Heart right ventricle (tissue), 16 donors: ENCODE measurements at regions not wholly inside any gene's neighbourhood (a gene's known extent, or its start where the extent isn't known, plus 50 kb on each side); places are given as distances from the start of the nearest gene placed in this dataset.

ENCODE experiments used
- ATAC-seq, 8 donors: fragments of 200-7000 bp; cut with Tn5 transposase; one replicate each; pipeline ENCODE4 v1.9.1; 2020; ENCODE audit warnings: mild to moderate bottlenecking in 8 of 8, moderate library complexity in 8 of 8, moderate number of reproducible peaks in 1 of 8
- DNase-seq, 2 donors: peaks; one replicate each; pipeline ENCODE4 v3.0.0-alpha.2; 2020
- H3K27ac ChIP-seq, 10 donors: fragments of 200-600 bp; sonication (generic) in 2 of 10; one replicate each; pipeline versions ENCODE4 v1.5.0 to v1.8.0; 2020 to 2022; ENCODE audit warnings: mild to moderate bottlenecking in 3 of 10
- H3K27me3 ChIP-seq, 7 donors: fragments of 200-600 bp; one replicate each; pipeline ENCODE4 v1.8.0; 2021 to 2022; ENCODE audit warnings: mild to moderate bottlenecking in 2 of 7
- H3K36me3 ChIP-seq, 9 donors: fragments of 200-600 bp; sonication (generic) in 1 of 9; one replicate each; pipeline versions ENCODE4 v1.5.0 to v1.8.0; 2020 to 2022; ENCODE audit warnings: mild to moderate bottlenecking in 2 of 9
- H3K4me1 ChIP-seq, 9 donors: fragments of 200-600 bp; sonication (generic) in 1 of 9; one replicate each; pipeline versions ENCODE4 v1.5.0 to v1.8.0; 2020 to 2022; ENCODE audit warnings: mild to moderate bottlenecking in 4 of 9
- H3K4me3 ChIP-seq, 10 donors: fragments of 200-600 bp; sonication (generic) in 2 of 10; one replicate each; pipeline versions ENCODE4 v1.5.0 to v1.8.0; 2020 to 2022; ENCODE audit warnings: mild to moderate bottlenecking in 7 of 10, moderate library complexity in 2 of 10
- H3K9me3 ChIP-seq, 11 donors: fragments of 200-600 bp in 10 of 11; sonication (generic) in 2 of 11; one replicate each; pipeline versions ENCODE4 v1.5.0 to v1.8.0; 2013 to 2022; ENCODE audit warnings: mild to moderate bottlenecking in 2 of 11, control low read depth in 1 of 11, moderate library complexity in 1 of 11
- CTCF ChIP-seq, 9 donors: fragments of 200-600 bp; sonication (generic) in 2 of 9; IDR thresholded peaks; one replicate each; pipeline versions ENCODE4 v1.5.0 to v1.8.0; 2021 to 2022; ENCODE audit warnings: antibody characterized with exemption in 9 of 9, mild to moderate bottlenecking in 5 of 9, moderate library complexity in 1 of 9
- WGBS, 2 donors: extraction: QIAGEN DNeasy Blood & Tissue Kit; methylation state at CpG; one replicate each; pipeline ENCODE4 v1.1.7; 2013; ENCODE audit warnings: inconsistent platforms in 1 of 2; 5-methylcytosine and 5-hydroxymethylcytosine counted together
- intact Hi-C, 10 donors: fragments of 100-400 bp; cut with DNase I; formaldehyde crosslinking; loops; one replicate each; pipeline versions ENCODE4 v1.11.1 to v1.14.2; 2022
- donor health status: Arrhythmogenic right ventricular cardiomyopathy.
- donor health status: ischemic (EF 13 %, LVEDD 7.1; RV severe dilation, severe dysfunction).
- donor health status: healthy with polysubstance abuse.
- donor health status: DM: no; HTN: yes; CAD: no.
- donor health status: DM: no; HTN: no; CAD: no.
- donor health status: ischemic (EF 25% LVEDD 6.9; RV normal size, moderate dysfunction).
- donor health status: ischemic (EF 25% LVEDD 5.7; RV mildly dilated, moderate dysfunction).
- donor health status: healthy.
- donor health status: DM: yes; HTN: yes; CAD: no.
- donor health status: Ischemic cardiomyopathy.
- donor health status: ischemic (EF 35%, LVEDD 5.7; RV mildly dilated, moderate dysfunction).
- donor health status: nonischemic (EF 11% LVEDD 7.7; RV severe dilation, severe dysfunction).
- donor health status: DM: yes; HTN: yes; CAD: no.
- donor health status: PGD.
- donor health status: ischemic (EF 29% LVEDD 5.4; RV normal size, mild dysfunction).
- donor health status: nonischemic (EF 23%, LVEDD 6.1; RV moderate dilation, normal function).

- intact Hi-C loops, result loop anchor here in 3 of 10 donors (5.0 kb wide), 2 partner anchors 183 to 188 kb away; partner anchors contain the start of gene NRIP1 (in 1 of the 3)
- Histone ChIP-seq H3K4me3 (no peak overlapping the region), H3K27me3 (no peaks in the 10 kb centered on the region), H3K36me3 (no peaks in the 10 kb centered on the region), H3K9me3 (no peaks in the 10 kb centered on the region), H3K4me1 (peaks cover 0 to 46% (median 14%) of the 10 kb centered on the region in 9 donors), H3K27ac (no peak overlapping the region)
- WGBS, 2 donors, result 60 to 67% methylated on average over 3 of the region's 3 CpGs
- no peak for DNase-seq
- no peak for TF ChIP-seq CTCF (IDR thresholded peaks at IDR 0.05)
- peak in 3 of 8 donors; percentile 43 to 64 (median 51) for ATAC-seq
Measured at GRCh38 chr21:14879458-14879857, 185.3 kb downstream of the NRIP1 start.

DNA sequence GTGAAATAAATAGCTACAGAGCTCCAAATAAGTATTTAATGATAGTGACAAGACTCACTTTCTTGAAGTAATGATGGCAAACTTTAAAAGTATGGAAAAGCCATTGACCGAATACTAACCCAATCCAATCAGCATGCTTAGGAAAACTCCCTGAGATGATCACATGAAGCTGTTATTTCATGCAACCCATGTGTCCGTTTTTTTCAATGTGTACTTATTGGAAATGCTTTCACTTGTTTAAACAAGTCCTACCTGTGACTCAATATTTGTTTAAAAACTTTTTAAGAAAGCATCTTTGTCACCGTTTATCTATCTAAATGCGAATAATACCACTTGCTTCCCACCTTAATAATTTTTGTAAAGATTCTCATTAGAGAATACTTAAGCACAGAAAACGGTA lies 185.8 kb downstream of the NRIP1 start:
- H3K4me1 ChIP-seq, result peaks cover 0 to 46% (median 14%) of the 10 kb centered on the region in 9 donors
- no peak for TF ChIP-seq CTCF (IDR thresholded peaks at IDR 0.05)

GRCh38 chr21:14877581-14878228 lies 187.1 kb downstream of the NRIP1 start:
- no peak overlapping the region for H3K4me3 ChIP-seq
- peaks cover 0 to 46% (median 14%) of the 10 kb centered on the region in 9 donors for H3K4me1 ChIP-seq
- intact Hi-C loops, result loop anchor here in 3 of 10 donors (5.0 kb wide), 2 partner anchors 185 to 190 kb away; partner anchors contain the start of gene NRIP1 (in 1 of the 3)
- H3K36me3 ChIP-seq, result no peaks in the 10 kb centered on the region
- ATAC-seq (peak in 6 of 8 donors; percentile 62 to 89 (median 74)), DNase-seq (no peak)
- TF ChIP-seq CTCF (IDR thresholded peaks at IDR 0.05), result no peak
- peak overlapping the region in 1 of 10 donors; percentile 27 for H3K27ac ChIP-seq
- H3K9me3 ChIP-seq, result no peaks in the 10 kb centered on the region
- 27 to 35% methylated on average over 2 of the region's 2 CpGs for WGBS, 2 donors
- no peaks in the 10 kb centered on the region for H3K27me3 ChIP-seq

More for the DNA sequence above, 185.8 kb downstream of the NRIP1 start:
- DNase-seq (no peak), ATAC-seq (no peak)
- H3K4me3 ChIP-seq, result no peak overlapping the region
- no peaks in the 10 kb centered on the region for H3K36me3 ChIP-seq
- intact Hi-C loops, result loop anchor here in 3 of 10 donors (5.0 kb wide), 2 partner anchors 183 to 188 kb away; partner anchors contain the start of gene NRIP1 (in 1 of the 3)
- H3K27ac ChIP-seq, result no peak overlapping the region
- WGBS, 2 donors, result 68 to 80% methylated on average over 5 of the region's 5 CpGs
- no peaks in the 10 kb centered on the region for H3K27me3 ChIP-seq
- H3K9me3 ChIP-seq, result no peaks in the 10 kb centered on the region

DNA sequence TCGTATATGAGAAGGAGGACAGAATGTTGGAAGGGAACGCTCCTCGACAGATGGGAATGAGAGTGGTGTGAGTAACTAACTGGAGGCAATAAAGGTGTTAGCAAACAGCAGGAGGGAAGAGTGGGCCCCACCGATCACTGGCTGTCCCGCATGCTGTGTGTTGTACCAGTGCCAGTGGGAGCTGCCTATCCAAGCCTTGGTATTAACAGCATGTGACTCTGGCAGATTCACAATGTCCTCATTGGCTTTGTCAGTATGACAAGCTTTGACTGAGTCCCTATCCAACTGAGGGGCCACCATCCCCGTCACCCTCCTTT lies 188.3 kb downstream of the NRIP1 start:
- Histone ChIP-seq H3K36me3 (no peaks in the 10 kb centered on the region), H3K27me3 (no peaks in the 10 kb centered on the region), H3K4me3 (no peak overlapping the region), H3K27ac (no peak overlapping the region), H3K9me3 (no peaks in the 10 kb centered on the region), H3K4me1 (peaks cover 0 to 46% (median 14%) of the 10 kb centered on the region in 9 donors)
- TF ChIP-seq CTCF (IDR thresholded peaks at IDR 0.05), result no peak
- ATAC-seq (peak in 2 of 8 donors; percentile 16 to 19), DNase-seq (no peak)
- 82 to 85% methylated on average over 6 of the region's 6 CpGs for WGBS, 2 donors
- intact Hi-C loops, result loop anchor here in 3 of 10 donors (5.0 kb wide), 2 partner anchors 186 to 191 kb away; partner anchors contain the start of gene NRIP1 (in 1 of the 3)
